ENCODE measurements at regions not wholly inside any gene's neighbourhood (a gene's known extent, or its start where the extent isn't known, plus 50 kb on each side); places are given as distances from the start of the nearest gene placed in this dataset.
"Not testable (repeated sequence)": the region's sequence is repeated elsewhere in the genome, so short reads cannot be mapped to it uniquely, and the experiment has no call there.

GRCh38 chr3:101998256-101998926, 149.1 kb downstream of the NFKBIZ start:
- Histone ChIP-seq H3K36me3 (ENCODE audit: control insufficient read depth, insufficient read depth, low read length) (no peaks in the 10 kb centered on the region), H3K9ac (ENCODE audit: low read length) (no peak overlapping the region), H3K4me3 (ENCODE audit: low read depth, low read length) (no peak overlapping the region), H3K27ac (ENCODE audit: low read depth, low read length) (no peak overlapping the region), H3K4me1 (ENCODE audit: control insufficient read depth, insufficient read depth, low read length) (no peaks in the 10 kb centered on the region), H3K9me3 (ENCODE audit: control insufficient read depth, insufficient read depth, low read depth, low read length) (no peaks in the 10 kb centered on the region), H3K27me3 (ENCODE audit: control insufficient read depth, insufficient read depth, low read length) (no peaks in the 10 kb centered on the region)

GRCh38 chr3:101999177-101999779, 150.0 kb downstream of the NFKBIZ start:
- no peaks in the 10 kb centered on the region for H3K36me3 ChIP-seq (ENCODE audit: control insufficient read depth, insufficient read depth, low read length)
- H3K27me3 ChIP-seq (ENCODE audit: control insufficient read depth, insufficient read depth, low read length): no peaks in the 10 kb centered on the region
- H3K9me3 ChIP-seq (ENCODE audit: control insufficient read depth, insufficient read depth, low read depth, low read length): no peaks in the 10 kb centered on the region
- no peaks in the 10 kb centered on the region for H3K4me1 ChIP-seq (ENCODE audit: control insufficient read depth, insufficient read depth, low read length)
- no peak overlapping the region for H3K9ac ChIP-seq (ENCODE audit: low read length)
- H3K27ac ChIP-seq (ENCODE audit: low read depth, low read length): no peak overlapping the region
- no peak overlapping the region for H3K4me3 ChIP-seq (ENCODE audit: low read depth, low read length)

- Histone ChIP-seq H3K27ac (ENCODE audit: low read depth, low read length) (no peak overlapping the region), H3K4me1 (ENCODE audit: control insufficient read depth, insufficient read depth, low read length) (no peaks in the 10 kb centered on the region), H3K4me3 (ENCODE audit: low read depth, low read length) (no peak overlapping the region), H3K27me3 (ENCODE audit: control insufficient read depth, insufficient read depth, low read length) (no peaks in the 10 kb centered on the region), H3K9ac (ENCODE audit: low read length) (no peak overlapping the region), H3K9me3 (ENCODE audit: control insufficient read depth, insufficient read depth, low read depth, low read length) (no peaks in the 10 kb centered on the region), H3K36me3 (ENCODE audit: control insufficient read depth, insufficient read depth, low read length) (no peaks in the 10 kb centered on the region)
Observed at GRCh38 chr3:102000620-102001209, 151.4 kb downstream of the NFKBIZ start.

- no peak overlapping the region for H3K9ac ChIP-seq (ENCODE audit: low read length)
- H3K9me3 ChIP-seq (ENCODE audit: control insufficient read depth, insufficient read depth, low read depth, low read length): no peaks in the 10 kb centered on the region
- no peaks in the 10 kb centered on the region for H3K36me3 ChIP-seq (ENCODE audit: control insufficient read depth, insufficient read depth, low read length)
- no peak overlapping the region for H3K4me3 ChIP-seq (ENCODE audit: low read depth, low read length)
- no peaks in the 10 kb centered on the region for H3K4me1 ChIP-seq (ENCODE audit: control insufficient read depth, insufficient read depth, low read length)
- H3K27me3 ChIP-seq (ENCODE audit: control insufficient read depth, insufficient read depth, low read length): no peaks in the 10 kb centered on the region
- no peak overlapping the region for H3K27ac ChIP-seq (ENCODE audit: low read depth, low read length)
Observed at GRCh38 chr3:102002056-102002455, 152.7 kb downstream of the NFKBIZ start.

GRCh38 chr3:102004561-102004960, 155.2 kb downstream of the NFKBIZ start:
- Histone ChIP-seq H3K27me3 (ENCODE audit: control insufficient read depth, insufficient read depth, low read length) (no peaks in the 10 kb centered on the region), H3K4me1 (ENCODE audit: control insufficient read depth, insufficient read depth, low read length) (no peaks in the 10 kb centered on the region), H3K9me3 (ENCODE audit: control insufficient read depth, insufficient read depth, low read depth, low read length) (no peaks in the 10 kb centered on the region; the same call in 1 of the 2 replicates), H3K36me3 (ENCODE audit: control insufficient read depth, insufficient read depth, low read length) (no peaks in the 10 kb centered on the region), H3K9ac (ENCODE audit: low read length) (no peak overlapping the region), H3K27ac (ENCODE audit: low read depth, low read length) (no peak overlapping the region), H3K4me3 (ENCODE audit: low read depth, low read length) (no peak overlapping the region)

GRCh38 chr3:102005551-102005950, 156.2 kb downstream of the NFKBIZ start:
- H3K27ac ChIP-seq (ENCODE audit: low read depth, low read length): no peak overlapping the region
- no peak overlapping the region for H3K4me3 ChIP-seq (ENCODE audit: low read depth, low read length)
- H3K36me3 ChIP-seq (ENCODE audit: control insufficient read depth, insufficient read depth, low read length): no peaks in the 10 kb centered on the region
- H3K4me1 ChIP-seq (ENCODE audit: control insufficient read depth, insufficient read depth, low read length): no peaks in the 10 kb centered on the region
- H3K27me3 ChIP-seq (ENCODE audit: control insufficient read depth, insufficient read depth, low read length): no peaks in the 10 kb centered on the region
- no peaks in the 10 kb centered on the region; the same call in 1 of the 2 replicates for H3K9me3 ChIP-seq (ENCODE audit: control insufficient read depth, insufficient read depth, low read depth, low read length)
- H3K9ac ChIP-seq (ENCODE audit: low read length): no peak overlapping the region

GRCh38 chr3:102006812-102007485, 157.6 kb downstream of the NFKBIZ start:
- Histone ChIP-seq H3K4me1 (ENCODE audit: control insufficient read depth, insufficient read depth, low read length) (no peaks in the 10 kb centered on the region), H3K27me3 (ENCODE audit: control insufficient read depth, insufficient read depth, low read length) (no peaks in the 10 kb centered on the region), H3K27ac (ENCODE audit: low read depth, low read length) (no peak overlapping the region), H3K9ac (ENCODE audit: low read length) (no peak overlapping the region), H3K4me3 (ENCODE audit: low read depth, low read length) (no peak overlapping the region), H3K36me3 (ENCODE audit: control insufficient read depth, insufficient read depth, low read length) (no peaks in the 10 kb centered on the region), H3K9me3 (ENCODE audit: control insufficient read depth, insufficient read depth, low read depth, low read length) (no peaks in the 10 kb centered on the region; the same call in 1 of the 2 replicates)

- not testable (repeated sequence) for H3K9me3 ChIP-seq (ENCODE audit: control insufficient read depth, insufficient read depth, low read depth, low read length); H3K36me3 ChIP-seq (ENCODE audit: control insufficient read depth, insufficient read depth, low read length); H3K27ac ChIP-seq (ENCODE audit: low read depth, low read length); H3K4me3 ChIP-seq (ENCODE audit: low read depth, low read length); H3K27me3 ChIP-seq (ENCODE audit: control insufficient read depth, insufficient read depth, low read length); H3K9ac ChIP-seq (ENCODE audit: low read length); H3K4me1 ChIP-seq (ENCODE audit: control insufficient read depth, insufficient read depth, low read length)
Observed at GRCh38 chr3:102008436-102008835, 159.1 kb downstream of the NFKBIZ start.

GRCh38 chr3:102016417-102016816, 167.1 kb downstream of the NFKBIZ start:
- H3K36me3 ChIP-seq (ENCODE audit: control insufficient read depth, insufficient read depth, low read length): no peaks in the 10 kb centered on the region
- H3K9me3 ChIP-seq (ENCODE audit: control insufficient read depth, insufficient read depth, low read depth, low read length): no peaks in the 10 kb centered on the region
- no peak overlapping the region for H3K27ac ChIP-seq (ENCODE audit: low read depth, low read length)
- H3K4me3 ChIP-seq (ENCODE audit: low read depth, low read length): no peak overlapping the region
- H3K4me1 ChIP-seq (ENCODE audit: control insufficient read depth, insufficient read depth, low read length): no peaks in the 10 kb centered on the region
- no peaks in the 10 kb centered on the region for H3K27me3 ChIP-seq (ENCODE audit: control insufficient read depth, insufficient read depth, low read length)
- no peak overlapping the region for H3K9ac ChIP-seq (ENCODE audit: low read length)

- Histone ChIP-seq H3K4me3 (ENCODE audit: low read depth, low read length) (no peak overlapping the region), H3K36me3 (ENCODE audit: control insufficient read depth, insufficient read depth, low read length) (no peaks in the 10 kb centered on the region), H3K27ac (ENCODE audit: low read depth, low read length) (no peak overlapping the region), H3K4me1 (ENCODE audit: control insufficient read depth, insufficient read depth, low read length) (no peaks in the 10 kb centered on the region), H3K9ac (ENCODE audit: low read length) (no peak overlapping the region), H3K9me3 (ENCODE audit: control insufficient read depth, insufficient read depth, low read depth, low read length) (no peaks in the 10 kb centered on the region), H3K27me3 (ENCODE audit: control insufficient read depth, insufficient read depth, low read length) (no peaks in the 10 kb centered on the region)
Observed at GRCh38 chr3:102017784-102018183, 168.5 kb downstream of the NFKBIZ start.

GRCh38 chr3:102018551-102018950, 169.2 kb downstream of the NFKBIZ start:
- Histone ChIP-seq H3K27ac (ENCODE audit: low read depth, low read length) (no peak overlapping the region), H3K36me3 (ENCODE audit: control insufficient read depth, insufficient read depth, low read length) (no peaks in the 10 kb centered on the region), H3K9ac (ENCODE audit: low read length) (no peak overlapping the region), H3K4me1 (ENCODE audit: control insufficient read depth, insufficient read depth, low read length) (no peaks in the 10 kb centered on the region), H3K4me3 (ENCODE audit: low read depth, low read length) (no peak overlapping the region), H3K27me3 (ENCODE audit: control insufficient read depth, insufficient read depth, low read length) (no peaks in the 10 kb centered on the region), H3K9me3 (ENCODE audit: control insufficient read depth, insufficient read depth, low read depth, low read length) (no peaks in the 10 kb centered on the region)
